Germinal center (tissue), 1 donor: ENCODE measurements at regions not wholly inside any gene's neighbourhood (a gene's known extent, or its start where the extent isn't known, plus 50 kb on each side); places are given as distances from the start of the nearest gene placed in this dataset.

Experiments used
- DNase-seq: peaks from one replicate; pipeline ENCODE4 v3.0.0; 2012; ENCODE audit warnings: mixed read lengths, low spot score

- DNase-seq = no peak
Measured at GRCh38 chr9:13755551-13755950, 476.1 kb upstream of the MPDZ start.

- no peak for DNase-seq
Measured at GRCh38 chr9:13750639-13751038, 471.1 kb upstream of the MPDZ start.

GRCh38 chr9:13750061-13750460 lies 470.6 kb upstream of the MPDZ start:
- no peak for DNase-seq

- DNase-seq = no peak
Measured at GRCh38 chr9:13746876-13747275, 467.4 kb upstream of the MPDZ start.

- DNase-seq = no peak
Measured at GRCh38 chr9:13744261-13744901, 464.9 kb upstream of the MPDZ start.

GRCh38 chr9:13737885-13738284 lies 458.4 kb upstream of the MPDZ start:
- no peak for DNase-seq

- DNase-seq = no peak
Measured at GRCh38 chr9:13735181-13735580, 455.7 kb upstream of the MPDZ start.

- DNase-seq = no peak
Measured at GRCh38 chr9:13734601-13735000, 455.1 kb upstream of the MPDZ start.

GRCh38 chr9:13732290-13732689 lies 452.8 kb upstream of the MPDZ start:
- no peak for DNase-seq

- no peak for DNase-seq
Measured at GRCh38 chr9:13731637-13732036, 452.1 kb upstream of the MPDZ start.

- no peak for DNase-seq
Measured at GRCh38 chr9:13729955-13730354, 450.5 kb upstream of the MPDZ start.

- DNase-seq = no peak
Measured at GRCh38 chr9:13728917-13729811, 449.7 kb upstream of the MPDZ start.

- no peak for DNase-seq
Measured at GRCh38 chr9:13728131-13728530, 448.6 kb upstream of the MPDZ start.

- DNase-seq = no peak
Measured at GRCh38 chr9:13726746-13727145, 447.3 kb upstream of the MPDZ start.

- no peak for DNase-seq
Measured at GRCh38 chr9:13725516-13725915, 446.0 kb upstream of the MPDZ start.

GRCh38 chr9:13721481-13722235 lies 442.2 kb upstream of the MPDZ start:
- no peak for DNase-seq

- DNase-seq = no peak
Measured at GRCh38 chr9:13719981-13720676, 440.6 kb upstream of the MPDZ start.

- DNase-seq = no peak
Measured at GRCh38 chr9:13719446-13719845, 440.0 kb upstream of the MPDZ start.

- no peak for DNase-seq
Measured at GRCh38 chr9:13718539-13718938, 439.0 kb upstream of the MPDZ start.

- DNase-seq = no peak
Measured at GRCh38 chr9:13718086-13718485, 438.6 kb upstream of the MPDZ start.

GRCh38 chr9:13717322-13718054 lies 438.0 kb upstream of the MPDZ start:
- no peak for DNase-seq
